BJ (cell line): ENCODE measurements at regions not wholly inside any gene's neighbourhood (a gene's known extent, or its start where the extent isn't known, plus 50 kb on each side); places are given as distances from the start of the nearest gene placed in this dataset.

Source experiments
- CTCF ChIA-PET: fragments of 350-600 bp; formaldehyde crosslinking; extraction: SDS; loops from one replicate; lab custom pipeline; 2021; ENCODE audit warnings: antibody characterized with exemption, inconsistent platforms; lab: Yijun Ruan, JAX
- POLR2A ChIA-PET: fragments of 300-600 bp; sonication (Branson Sonifier 250); formaldehyde crosslinking; extraction: SDS; loops from one replicate; lab custom pipeline; 2021; ENCODE audit warnings: antibody characterized with exemption; lab: Charles Lee
- DNase-seq: peaks from one replicate; pipeline ENCODE4 v3.0.0-alpha.2; 2011; ENCODE audit warnings: low read depth
- H3K27me3 ChIP-seq: 2 replicates; pipeline ENCODE4 v1.6.0; 2011; ENCODE audit warnings: low read length; ENCODE audit not compliant: control insufficient read depth, insufficient read depth
- H3K36me3 ChIP-seq: 2 replicates; pipeline ENCODE4 v1.5.1; 2011; ENCODE audit warnings: low read length; ENCODE audit not compliant: control insufficient read depth, insufficient read depth
- H3K4me3 ChIP-seq: 2 replicates; pipeline ENCODE4 v1.5.1; 2011; ENCODE audit warnings: low read depth, mild to moderate bottlenecking, control low read depth, low read length
- TF ChIP-seq, protein P1 (sequence below): IDR thresholded peaks from 2 replicates; pipeline ENCODE4 v1.5.1; 2011; ENCODE audit warnings: low read depth, mild to moderate bottlenecking, control low read depth, inconsistent platforms, low read length, moderate library complexity; ENCODE audit not compliant: insufficient read depth

- ChIA-PET CTCF (no interaction called here), POLR2A (no interaction called here)
- Histone ChIP-seq H3K27me3 (peaks cover 4% of the 10 kb centered on the region), H3K4me3 (no peak overlapping the region), H3K36me3 (no peaks in the 10 kb centered on the region; the same call in 1 of the 2 replicates)
- no peak for DNase-seq
- TF ChIP-seq, protein P1, sequence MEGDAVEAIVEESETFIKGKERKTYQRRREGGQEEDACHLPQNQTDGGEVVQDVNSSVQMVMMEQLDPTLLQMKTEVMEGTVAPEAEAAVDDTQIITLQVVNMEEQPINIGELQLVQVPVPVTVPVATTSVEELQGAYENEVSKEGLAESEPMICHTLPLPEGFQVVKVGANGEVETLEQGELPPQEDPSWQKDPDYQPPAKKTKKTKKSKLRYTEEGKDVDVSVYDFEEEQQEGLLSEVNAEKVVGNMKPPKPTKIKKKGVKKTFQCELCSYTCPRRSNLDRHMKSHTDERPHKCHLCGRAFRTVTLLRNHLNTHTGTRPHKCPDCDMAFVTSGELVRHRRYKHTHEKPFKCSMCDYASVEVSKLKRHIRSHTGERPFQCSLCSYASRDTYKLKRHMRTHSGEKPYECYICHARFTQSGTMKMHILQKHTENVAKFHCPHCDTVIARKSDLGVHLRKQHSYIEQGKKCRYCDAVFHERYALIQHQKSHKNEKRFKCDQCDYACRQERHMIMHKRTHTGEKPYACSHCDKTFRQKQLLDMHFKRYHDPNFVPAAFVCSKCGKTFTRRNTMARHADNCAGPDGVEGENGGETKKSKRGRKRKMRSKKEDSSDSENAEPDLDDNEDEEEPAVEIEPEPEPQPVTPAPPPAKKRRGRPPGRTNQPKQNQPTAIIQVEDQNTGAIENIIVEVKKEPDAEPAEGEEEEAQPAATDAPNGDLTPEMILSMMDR: no peak
Measured at GRCh38 chr2:240340361-240340761, 95.1 kb upstream of the GPC1 start.

- ChIA-PET POLR2A (no interaction called here), CTCF (interaction anchor here (4.3 kb wide), 1 partner anchor 109 kb away, joined by 24 read pairs; no protein-coding TSS in a partner anchor)
- H3K4me3 ChIP-seq: no peak overlapping the region
- no peak for DNase-seq
- TF ChIP-seq, protein P1: no peak
- no peaks in the 10 kb centered on the region; the same call in 1 of the 2 replicates for H3K36me3 ChIP-seq
- H3K27me3 ChIP-seq: peaks cover 4% of the 10 kb centered on the region
Measured at GRCh38 chr2:240341064-240341463, 94.4 kb upstream of the GPC1 start.

- POLR2A ChIA-PET: no interaction called here
Measured at GRCh38 chr2:240343548-240343947, 91.9 kb upstream of the GPC1 start.

GRCh38 chr2:240344904-240345303 lies 90.6 kb upstream of the GPC1 start:
- DNase-seq: no peak
- Histone ChIP-seq H3K4me3 (no peak overlapping the region), H3K36me3 (no peaks in the 10 kb centered on the region), H3K27me3 (no peaks in the 10 kb centered on the region; the same call in 1 of the 2 replicates)
- CTCF ChIA-PET: interaction anchor here (4.3 kb wide), 1 partner anchor 113 kb away, joined by 24 read pairs; no protein-coding TSS in a partner anchor
- TF ChIP-seq, protein P1: peak; percentile 10; the same call in 1 of the 2 replicates
- POLR2A ChIA-PET: no interaction called here

More at GRCh38 chr2:240343548-240343947, 91.9 kb upstream of the GPC1 start:
- DNase-seq: no peak
- Histone ChIP-seq H3K36me3 (no peaks in the 10 kb centered on the region), H3K27me3 (no peaks in the 10 kb centered on the region; the same call in 1 of the 2 replicates), H3K4me3 (no peak overlapping the region)
- TF ChIP-seq, protein P1: no peak
- CTCF ChIA-PET: interaction anchor here (0.8 to 4.3 kb wide), 5 partner anchors 9 to 111 kb away, joined by 3 to 24 read pairs (median 3); no protein-coding TSS in a partner anchor

- no peak for DNase-seq
- peaks cover 4% of the 10 kb centered on the region for H3K27me3 ChIP-seq
- H3K4me3 ChIP-seq: no peak overlapping the region
- ChIA-PET CTCF (no interaction called here), POLR2A (no interaction called here)
- TF ChIP-seq, protein P1: no peak
- no peaks in the 10 kb centered on the region for H3K36me3 ChIP-seq
Measured at GRCh38 chr2:240346015-240346752, 89.3 kb upstream of the GPC1 start.
